Endothelial cell of umbilical vein (primary cell): ENCODE measurements at regions not wholly inside any gene's neighbourhood (a gene's known extent, or its start where the extent isn't known, plus 50 kb on each side); places are given as distances from the start of the nearest gene placed in this dataset.

Experiments used
- EZH2 ChIP-seq: IDR thresholded peaks from 2 replicates; pipeline ENCODE4 v1.6.1; 2012; ENCODE audit warnings: borderline replicate concordance, low read depth, mild to moderate bottlenecking, moderate library complexity, low read length, inconsistent platforms; ENCODE audit not compliant: severe bottlenecking
- MYC ChIP-seq: IDR thresholded peaks from one replicate; pipeline ENCODE4 v1.6.1; 2011; ENCODE audit warnings: mild to moderate bottlenecking, low read depth, low read length
- POLR2A ChIP-seq: IDR thresholded peaks from 2 replicates; pipeline ENCODE4 v1.6.1; 2012; ENCODE audit warnings: low read depth, mild to moderate bottlenecking, control low read depth, low read length
- TF ChIP-seq, protein P1 (sequence below), 2 donors: IDR thresholded peaks; 1 replicate in 1 of 2; 2 replicates in 1 of 2; pipeline ENCODE4 v1.5.1; 2011; ENCODE audit warnings: low read length in 2 of 2, mild to moderate bottlenecking in 2 of 2, moderate library complexity in 2 of 2, control low read depth in 1 of 2, inconsistent platforms in 1 of 2, low read depth in 1 of 2; ENCODE audit not compliant: insufficient read depth in 1 of 2; ENCODE audit errors: extremely low read depth in 1 of 2
- TF ChIP-seq, protein P2 (sequence below): IDR thresholded peaks from 2 replicates; pipeline ENCODE4 v1.6.1; 2011; ENCODE audit not compliant: insufficient read depth, insufficient read length

DNA sequence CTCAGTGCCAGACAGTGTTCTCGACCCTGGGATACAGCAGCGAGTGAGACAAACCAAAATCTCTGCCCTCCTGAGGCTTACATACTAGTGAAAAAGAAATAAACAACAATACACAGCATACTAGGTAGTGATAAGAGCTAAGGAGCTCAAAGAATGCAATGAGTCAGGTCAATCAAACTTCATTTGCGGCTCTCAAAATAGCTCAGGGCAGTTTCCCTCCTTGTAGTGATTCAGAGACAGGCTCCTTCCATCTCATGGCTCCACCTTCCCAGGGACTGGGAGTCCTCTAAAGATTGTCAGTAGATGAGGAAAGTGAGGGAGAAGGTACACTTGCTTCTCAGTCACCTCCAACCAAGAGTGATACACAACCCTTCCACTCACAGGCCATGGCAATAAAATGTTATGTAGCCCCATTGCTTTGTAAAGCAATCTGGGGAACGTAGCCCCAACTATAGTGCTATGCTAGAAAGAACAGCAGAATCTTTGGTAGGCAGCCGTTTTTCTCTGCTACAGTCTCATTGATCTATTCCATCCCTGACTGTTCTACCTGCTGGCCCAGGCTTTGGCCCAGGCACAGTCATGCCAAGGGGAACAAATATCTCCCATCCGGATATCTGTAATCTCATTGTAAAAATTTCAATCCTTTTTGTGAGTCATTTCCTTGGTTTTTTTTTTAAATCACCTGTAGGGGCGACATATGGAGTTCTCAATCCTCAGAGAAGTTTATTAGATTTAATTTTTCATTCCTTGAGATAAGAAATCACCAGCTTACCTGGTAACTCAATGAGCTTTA, 183.1 kb upstream of the S100G start:
- TF ChIP-seq, protein P1, sequence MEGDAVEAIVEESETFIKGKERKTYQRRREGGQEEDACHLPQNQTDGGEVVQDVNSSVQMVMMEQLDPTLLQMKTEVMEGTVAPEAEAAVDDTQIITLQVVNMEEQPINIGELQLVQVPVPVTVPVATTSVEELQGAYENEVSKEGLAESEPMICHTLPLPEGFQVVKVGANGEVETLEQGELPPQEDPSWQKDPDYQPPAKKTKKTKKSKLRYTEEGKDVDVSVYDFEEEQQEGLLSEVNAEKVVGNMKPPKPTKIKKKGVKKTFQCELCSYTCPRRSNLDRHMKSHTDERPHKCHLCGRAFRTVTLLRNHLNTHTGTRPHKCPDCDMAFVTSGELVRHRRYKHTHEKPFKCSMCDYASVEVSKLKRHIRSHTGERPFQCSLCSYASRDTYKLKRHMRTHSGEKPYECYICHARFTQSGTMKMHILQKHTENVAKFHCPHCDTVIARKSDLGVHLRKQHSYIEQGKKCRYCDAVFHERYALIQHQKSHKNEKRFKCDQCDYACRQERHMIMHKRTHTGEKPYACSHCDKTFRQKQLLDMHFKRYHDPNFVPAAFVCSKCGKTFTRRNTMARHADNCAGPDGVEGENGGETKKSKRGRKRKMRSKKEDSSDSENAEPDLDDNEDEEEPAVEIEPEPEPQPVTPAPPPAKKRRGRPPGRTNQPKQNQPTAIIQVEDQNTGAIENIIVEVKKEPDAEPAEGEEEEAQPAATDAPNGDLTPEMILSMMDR (IDR thresholded peaks at IDR 0.05; ENCODE audit: extremely low read depth in 1 of 2, insufficient read depth in 1 of 2, low read depth in 1 of 2, low read length in 2 of 2): no peak
- TF ChIP-seq, protein P2, sequence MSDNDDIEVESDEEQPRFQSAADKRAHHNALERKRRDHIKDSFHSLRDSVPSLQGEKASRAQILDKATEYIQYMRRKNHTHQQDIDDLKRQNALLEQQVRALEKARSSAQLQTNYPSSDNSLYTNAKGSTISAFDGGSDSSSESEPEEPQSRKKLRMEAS: no peak
- TF ChIP-seq EZH2 (no peak), MYC (no peak), POLR2A (no peak)
